H9 (cell line): ENCODE measurements at regions not wholly inside any gene's neighbourhood (a gene's known extent, or its start where the extent isn't known, plus 50 kb on each side); places are given as distances from the start of the nearest gene placed in this dataset.

Source experiments
- DNase-seq: peaks from one replicate; pipeline ENCODE4 v3.0.0-alpha.2; 2017
- H2AFZ ChIP-seq: one replicate; pipeline ENCODE4 v1.6.1; 2013; ENCODE audit warnings: mild to moderate bottlenecking, low read length, control low read depth, moderate library complexity
- H2AK5ac ChIP-seq: 2 replicates; pipeline ENCODE4 v1.6.1; 2013; ENCODE audit warnings: low read length, control low read depth, mixed read lengths; ENCODE audit not compliant: insufficient read length
- H2BK120ac ChIP-seq: one replicate; pipeline ENCODE4 v1.6.1; 2013; ENCODE audit warnings: low read depth, mild to moderate bottlenecking, low read length, control low read depth, inconsistent platforms; ENCODE audit not compliant: poor library complexity, severe bottlenecking
- H2BK12ac ChIP-seq: 2 replicates; pipeline ENCODE4 v1.6.1; 2013; ENCODE audit warnings: low read length, control low read depth, mixed read lengths, low read depth; ENCODE audit not compliant: insufficient read length
- H2BK15ac ChIP-seq: 2 replicates; pipeline ENCODE4 v1.6.1; 2013; ENCODE audit warnings: low read depth, low read length, control low read depth
- H2BK20ac ChIP-seq: one replicate; pipeline ENCODE4 v1.6.1; 2013; ENCODE audit warnings: low read depth, mild to moderate bottlenecking, low read length, control low read depth, inconsistent platforms; ENCODE audit not compliant: poor library complexity, severe bottlenecking
- H2BK5ac ChIP-seq: 2 replicates; pipeline ENCODE4 v1.6.1; 2013; ENCODE audit warnings: low read length, control low read depth, mixed read lengths; ENCODE audit not compliant: insufficient read length
- H3K14ac ChIP-seq: 2 replicates; pipeline ENCODE4 v1.6.1; 2013; ENCODE audit warnings: low read length, control low read depth; ENCODE audit not compliant: insufficient read depth
- H3K18ac ChIP-seq: 2 replicates; pipeline ENCODE4 v1.6.1; 2013; ENCODE audit warnings: low read depth, mild to moderate bottlenecking, mixed read lengths, low read length, control low read depth; ENCODE audit not compliant: insufficient read length
- H3K23ac ChIP-seq: 2 replicates; pipeline ENCODE4 v1.6.1; 2013; ENCODE audit warnings: low read length, control low read depth, mixed read lengths, low read depth; ENCODE audit not compliant: insufficient read length
- H3K23me2 ChIP-seq: 2 replicates; pipeline ENCODE4 v1.6.1; 2013; ENCODE audit warnings: low read depth, mild to moderate bottlenecking, mixed read lengths, low read length, control low read depth; ENCODE audit not compliant: insufficient read length, poor library complexity, severe bottlenecking
- H3K27ac ChIP-seq: 2 replicates; pipeline ENCODE4 v1.5.1; 2013; ENCODE audit warnings: low read length, control low read depth, mixed read lengths, low read depth; ENCODE audit not compliant: insufficient read length
- H3K27me3 ChIP-seq: 2 replicates; pipeline ENCODE4 v1.6.1; 2013; ENCODE audit warnings: low read length, control low read depth, inconsistent platforms; ENCODE audit not compliant: insufficient read depth
- H3K4ac ChIP-seq: 2 replicates; pipeline ENCODE4 v1.6.1; 2013; ENCODE audit warnings: low read depth, mild to moderate bottlenecking, control low read depth, inconsistent platforms, low read length, moderate library complexity
- H3K4me1 ChIP-seq: 2 replicates; pipeline ENCODE4 v1.6.1; 2013; ENCODE audit warnings: low read length, control low read depth, inconsistent platforms; ENCODE audit not compliant: insufficient read depth
- H3K4me2 ChIP-seq: 2 replicates; pipeline ENCODE4 v1.6.1; 2013; ENCODE audit warnings: low read length, control low read depth, mixed read lengths; ENCODE audit not compliant: insufficient read length, insufficient read depth
- H3K56ac ChIP-seq: 2 replicates; pipeline ENCODE4 v1.6.1; 2013; ENCODE audit warnings: low read depth, mild to moderate bottlenecking, mixed read lengths, low read length, control low read depth; ENCODE audit not compliant: insufficient read length
- H3K79me1 ChIP-seq: 2 replicates; pipeline ENCODE4 v1.6.1; 2013; ENCODE audit warnings: low read depth, mild to moderate bottlenecking, moderate library complexity, low read length, control low read depth, inconsistent platforms; ENCODE audit not compliant: insufficient read depth, poor library complexity, severe bottlenecking
- H3K79me2 ChIP-seq: 2 replicates; pipeline ENCODE4 v1.6.1; 2013; ENCODE audit warnings: low read length, control low read depth, inconsistent platforms; ENCODE audit not compliant: insufficient read depth
- H3K9ac ChIP-seq: 2 replicates; pipeline ENCODE4 v1.6.1; 2013; ENCODE audit warnings: low read length, control low read depth, mixed read lengths; ENCODE audit not compliant: insufficient read length; ENCODE audit errors: extremely low read depth
- H3K9me3 ChIP-seq: one replicate; pipeline ENCODE4 v1.6.1; 2013; ENCODE audit warnings: low read depth, low read length, inconsistent platforms; ENCODE audit not compliant: control insufficient read depth
- H3T11ph ChIP-seq: one replicate; pipeline ENCODE4 v1.6.1; 2013; ENCODE audit warnings: mild to moderate bottlenecking, low read length, control low read depth, inconsistent platforms
- H4K20me1 ChIP-seq: one replicate; pipeline ENCODE4 v1.6.1; 2013; ENCODE audit not compliant: control insufficient read depth, insufficient read length, insufficient read depth
- H4K5ac ChIP-seq: 2 replicates; pipeline ENCODE4 v1.6.1; 2013; ENCODE audit warnings: low read depth, mild to moderate bottlenecking, mixed read lengths, low read length, control low read depth; ENCODE audit not compliant: insufficient read length
- H4K8ac ChIP-seq: replicated peaks from 2 replicates; pipeline ENCODE4 v1.6.1; 2013; ENCODE audit warnings: low read length, control low read depth, mixed read lengths, low read depth; ENCODE audit not compliant: insufficient read length
- H4K91ac ChIP-seq: 2 replicates; pipeline ENCODE4 v1.6.1; 2013; ENCODE audit warnings: low read depth, mild to moderate bottlenecking, moderate library complexity, mixed read lengths, low read length, control low read depth; ENCODE audit not compliant: insufficient read length
- H3K27ac Mint-ChIP-seq, 3 experiments: 2 replicates in 2 of 3; 3 replicates in 1 of 3; pipeline ENCODE4 v1.8.0; 2020 to 2021; ENCODE audit warnings: mixed read lengths in 3 of 3, mild to moderate bottlenecking in 1 of 3, moderate library complexity in 1 of 3
- H3K27me3 Mint-ChIP-seq: 2 replicates; pipeline ENCODE4 v1.8.0; 2021; ENCODE audit warnings: low read depth, mild to moderate bottlenecking, moderate library complexity, mixed read lengths
- H3K36me3 Mint-ChIP-seq, 3 experiments: 2 replicates in 2 of 3; 3 replicates in 1 of 3; pipeline ENCODE4 v1.8.0; 2020 to 2021; ENCODE audit warnings: low read depth in 3 of 3, mixed read lengths in 3 of 3; ENCODE audit not compliant: insufficient read depth in 1 of 3
- H3K4me1 Mint-ChIP-seq, 2 experiments: 2 replicates each; pipeline ENCODE4 v1.8.0; 2020; ENCODE audit warnings: mixed read lengths in 2 of 2
- H3K4me3 Mint-ChIP-seq, 2 experiments: 2 replicates in 1 of 2; 3 replicates in 1 of 2; pipeline ENCODE4 v1.8.0; 2020 to 2021; ENCODE audit warnings: mild to moderate bottlenecking in 2 of 2, mixed read lengths in 2 of 2, moderate library complexity in 1 of 2
- H3K9me3 Mint-ChIP-seq, 2 experiments: 2 replicates in 1 of 2; 3 replicates in 1 of 2; pipeline ENCODE4 v1.8.0; 2020; ENCODE audit warnings: mild to moderate bottlenecking in 2 of 2, mixed read lengths in 2 of 2, moderate library complexity in 1 of 2
- CTCF ChIP-seq: fragments of 200-600 bp; sonication (generic); conservative IDR thresholded peaks from 3 replicates; pipeline ENCODE4 v1.8.0; 2021; ENCODE audit warnings: antibody characterized with exemption, mild to moderate bottlenecking
- WGBS: extraction: QIAGEN DNeasy Blood & Tissue Kit; methylation state at CpG from one replicate; pipeline ENCODE4 v1.1.7; 2013; ENCODE audit warnings: missing lambda C conversion rate, low lambda C conversion rate, mixed read lengths; ENCODE audit not compliant: insufficient read length; ENCODE audit errors: extremely low coverage; 5-methylcytosine and 5-hydroxymethylcytosine counted together

GRCh38 chr1:81613803-81614202, 186.9 kb upstream of the ADGRL2 start:
- H3K4me1 Mint-ChIP-seq: peaks cover 8 to 16% of the 10 kb centered on the region in 2 experiments
- Histone ChIP-seq H4K91ac (no peak overlapping the region), H3K14ac (no peak overlapping the region), H3K79me2 (no peaks in the 10 kb centered on the region), H3K27ac (no peak overlapping the region), H3K4me2 (no peak overlapping the region), H3K27me3 (no peaks in the 10 kb centered on the region; the same call in 1 of the 2 replicates), H2BK5ac (no peak overlapping the region), H2BK15ac (no peak overlapping the region), H2AFZ (no peak overlapping the region), H2BK12ac (no peak overlapping the region), H3K4ac (no peak overlapping the region), H3K9me3 (peaks cover 6% of the 10 kb centered on the region), H3K23me2 (no peaks in the 10 kb centered on the region), H3K9ac (no peak overlapping the region), H4K5ac (no peak overlapping the region), H3K56ac (no peak overlapping the region), H2BK20ac (no peak overlapping the region), H3K18ac (no peak overlapping the region), H3K4me1 (no peaks in the 10 kb centered on the region), H4K20me1 (no peaks in the 10 kb centered on the region), H3K79me1 (no peaks in the 10 kb centered on the region), H3K23ac (no peak overlapping the region), H3T11ph (no peak overlapping the region), H2BK120ac (no peak overlapping the region), H2AK5ac (no peak overlapping the region), H4K8ac (no peak overlapping the region)
- peaks cover 12 to 40% (median 23%) of the 10 kb centered on the region in 3 experiments for H3K36me3 Mint-ChIP-seq
- no CpG with 5 or more reads among the region's 3 CpGs for WGBS
- no peak overlapping the region for H3K4me3 Mint-ChIP-seq
- no peak overlapping the region for H3K27ac Mint-ChIP-seq
- peaks cover 4% of the 10 kb centered on the region for H3K27me3 Mint-ChIP-seq
- H3K9me3 Mint-ChIP-seq: peaks cover 31 to 34% of the 10 kb centered on the region in 2 experiments
- no peak for TF ChIP-seq CTCF
- DNase-seq: no peak
